ENCODE measurements at regions not wholly inside any gene's neighbourhood (a gene's known extent, or its start where the extent isn't known, plus 50 kb on each side); places are given as distances from the start of the nearest gene placed in this dataset.

GRCh38 chr18:67380867-67381266 is 135.7 kb downstream of the DSEL start:
- DNase-seq (ENCODE audit: low spot score) = no peak

- no peak for DNase-seq (ENCODE audit: low spot score)
Measured at GRCh38 chr18:67379981-67380380, 136.5 kb downstream of the DSEL start.

- no peak for DNase-seq (ENCODE audit: low spot score)
Measured at GRCh38 chr18:67376372-67376771, 140.1 kb downstream of the DSEL start.

- DNase-seq (ENCODE audit: low spot score) = no peak
Measured at GRCh38 chr18:67373636-67374035, 142.9 kb downstream of the DSEL start.

GRCh38 chr18:67367540-67367939 is 149.0 kb downstream of the DSEL start:
- DNase-seq (ENCODE audit: low spot score) = no peak

- no peak for DNase-seq (ENCODE audit: low spot score)
Measured at GRCh38 chr18:67363694-67364093, 152.8 kb downstream of the DSEL start.

- DNase-seq (ENCODE audit: low spot score) = no peak
Measured at GRCh38 chr18:67362906-67363305, 153.6 kb downstream of the DSEL start.

GRCh38 chr18:67359873-67360838 is 156.4 kb downstream of the DSEL start:
- peak; percentile 94 for DNase-seq (ENCODE audit: low spot score)

GRCh38 chr18:67358947-67359346 is 157.6 kb downstream of the DSEL start:
- DNase-seq (ENCODE audit: low spot score) = no peak

GRCh38 chr18:67354692-67355091 is 161.8 kb downstream of the DSEL start:
- DNase-seq (ENCODE audit: low spot score) = no peak

GRCh38 chr18:67354091-67354490 is 162.4 kb downstream of the DSEL start:
- DNase-seq (ENCODE audit: low spot score) = no peak

GRCh38 chr18:67347438-67347837 is 169.1 kb downstream of the DSEL start:
- no peak for DNase-seq (ENCODE audit: low spot score)

- no peak for DNase-seq (ENCODE audit: low spot score)
Measured at GRCh38 chr18:67342159-67342558, 174.4 kb downstream of the DSEL start.

GRCh38 chr18:67337696-67338095 is 178.8 kb downstream of the DSEL start:
- no peak for DNase-seq (ENCODE audit: low spot score)

GRCh38 chr18:67331857-67332256 is 184.7 kb downstream of the DSEL start:
- DNase-seq (ENCODE audit: low spot score) = no peak

- no peak for DNase-seq (ENCODE audit: low spot score)
Measured at GRCh38 chr18:67319109-67319508, 197.4 kb downstream of the DSEL start.

- DNase-seq (ENCODE audit: low spot score) = no peak
Measured at GRCh38 chr18:67318651-67319050, 197.9 kb downstream of the DSEL start.

- DNase-seq (ENCODE audit: low spot score) = no peak
Measured at GRCh38 chr18:67310826-67311225, 205.7 kb downstream of the DSEL start.

- DNase-seq (ENCODE audit: low spot score) = no peak
Measured at GRCh38 chr18:67308819-67309218, 207.7 kb downstream of the DSEL start.

- no peak for DNase-seq (ENCODE audit: low spot score)
Measured at GRCh38 chr18:67305466-67305865, 211.1 kb downstream of the DSEL start.

GRCh38 chr18:67302043-67302442 is 214.5 kb downstream of the DSEL start:
- DNase-seq (ENCODE audit: low spot score) = peak; percentile 39

GRCh38 chr18:67301592-67301991 is 214.9 kb downstream of the DSEL start:
- DNase-seq (ENCODE audit: low spot score) = no peak

GRCh38 chr18:67300498-67300897 is 216.0 kb downstream of the DSEL start:
- DNase-seq (ENCODE audit: low spot score) = no peak

- no peak for DNase-seq (ENCODE audit: low spot score)
Measured at GRCh38 chr18:67292814-67293213, 223.7 kb downstream of the DSEL start.

Data from H4 (cell line).